Fibroblast of skin of right quadriceps (primary cell): ENCODE measurements at regions not wholly inside any gene's neighbourhood (a gene's known extent, or its start where the extent isn't known, plus 50 kb on each side); places are given as distances from the start of the nearest gene placed in this dataset.
"Not testable (repeated sequence)": the region's sequence is repeated elsewhere in the genome, so short reads cannot be mapped to it uniquely, and the experiment has no call there.

ENCODE experiments used
- DNase-seq: peaks from one replicate; pipeline ENCODE4 v3.0.0-alpha.2; 2013

DNA sequence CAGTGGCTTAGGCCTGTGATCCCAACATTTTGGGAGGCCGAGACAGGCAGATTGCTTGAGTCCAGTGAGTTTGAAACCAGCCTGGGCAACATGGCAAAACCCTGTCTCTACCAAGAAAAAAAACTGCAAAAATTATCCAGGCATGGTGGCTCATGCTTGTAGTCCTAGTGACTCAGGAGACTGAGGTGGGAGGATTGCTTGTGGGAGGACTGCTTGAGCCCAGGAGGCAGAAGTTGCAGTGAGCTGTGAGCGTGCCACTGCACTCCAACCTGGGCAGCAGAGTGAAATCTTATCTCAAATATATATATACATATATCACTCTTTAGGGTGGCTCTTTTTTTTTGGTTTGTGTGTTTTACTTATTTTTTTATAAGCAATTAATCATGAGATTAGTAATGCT, 83.7 kb upstream of the WDR72 start:
- no peak for DNase-seq

DNA sequence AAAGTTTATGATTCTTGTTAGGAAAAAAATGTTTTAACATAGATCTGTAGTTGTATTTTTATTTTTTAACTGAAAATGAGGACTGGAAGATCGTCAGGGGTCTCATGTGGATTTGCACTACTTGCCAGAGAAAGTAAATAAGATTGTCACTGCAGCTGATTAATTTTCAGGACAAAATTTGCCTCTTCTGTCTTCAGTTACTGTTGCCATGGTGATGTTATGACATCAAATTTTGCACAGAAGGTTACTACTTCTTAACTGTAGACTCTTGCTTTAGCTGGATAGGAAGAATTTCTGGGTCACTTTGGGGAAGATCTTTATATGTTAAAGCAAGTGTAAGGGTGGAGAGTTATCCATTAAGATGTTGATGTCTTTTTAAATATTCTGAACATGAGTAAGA, 82.2 kb upstream of the WDR72 start:
- DNase-seq, result no peak

DNA sequence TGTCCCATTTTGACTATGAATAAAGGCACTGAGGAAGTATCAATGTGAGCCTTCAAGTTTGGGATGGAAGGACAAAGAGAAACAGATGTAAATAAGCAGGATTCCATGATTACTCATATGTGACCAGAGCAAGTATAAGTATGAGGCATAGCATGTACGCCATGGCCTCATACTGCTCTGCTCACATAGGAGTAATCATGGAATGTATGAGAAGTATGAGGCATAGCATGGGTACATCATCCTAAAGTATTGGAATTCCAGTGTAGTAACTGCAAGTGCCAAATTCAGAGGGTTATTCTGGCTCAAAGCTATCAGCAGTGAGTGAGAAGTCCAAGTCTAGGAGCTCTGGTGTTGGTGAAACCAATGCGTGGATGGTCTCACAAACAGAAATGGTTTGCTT, 81.2 kb upstream of the WDR72 start:
- DNase-seq, result no peak

DNA sequence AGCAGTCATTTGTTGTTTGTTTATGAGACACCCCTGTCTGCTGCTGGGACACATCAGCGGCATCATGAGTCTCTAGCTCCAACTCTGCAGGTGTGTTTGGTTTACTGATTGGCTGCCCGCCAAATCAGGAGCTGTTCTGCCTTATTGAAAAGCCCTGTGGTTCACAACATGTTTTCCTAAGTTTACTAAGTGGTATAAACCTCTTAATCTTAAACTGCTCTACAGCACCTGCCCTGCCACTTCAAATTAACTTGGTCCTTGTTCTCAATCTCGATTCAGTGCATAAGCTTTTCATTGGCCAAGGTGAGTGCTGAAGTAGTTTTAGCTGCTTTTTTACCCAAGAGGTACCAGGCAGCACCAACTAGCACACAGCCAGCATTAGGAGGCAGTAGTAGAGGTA, 77.8 kb upstream of the WDR72 start:
- DNase-seq, result no peak

DNA sequence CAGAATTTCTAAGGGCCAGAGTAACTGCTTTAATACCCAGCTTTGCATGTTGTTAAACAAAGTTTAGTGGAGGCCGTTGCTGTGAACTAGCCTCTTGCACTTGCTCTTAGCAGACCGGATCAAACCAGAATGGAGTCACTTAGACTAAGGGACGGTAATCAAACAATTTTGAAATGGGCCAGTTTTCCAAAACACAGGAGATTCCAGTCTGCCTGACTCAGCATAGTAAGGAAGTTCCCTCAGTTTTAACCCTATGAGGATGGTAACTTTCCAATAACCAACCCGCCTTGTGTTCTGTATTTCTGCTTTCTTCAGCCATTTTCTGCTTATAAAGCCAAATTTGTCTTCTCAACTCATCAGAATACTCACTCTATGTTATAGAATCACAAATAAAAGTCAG, 77.2 kb upstream of the WDR72 start:
- no peak for DNase-seq

DNA sequence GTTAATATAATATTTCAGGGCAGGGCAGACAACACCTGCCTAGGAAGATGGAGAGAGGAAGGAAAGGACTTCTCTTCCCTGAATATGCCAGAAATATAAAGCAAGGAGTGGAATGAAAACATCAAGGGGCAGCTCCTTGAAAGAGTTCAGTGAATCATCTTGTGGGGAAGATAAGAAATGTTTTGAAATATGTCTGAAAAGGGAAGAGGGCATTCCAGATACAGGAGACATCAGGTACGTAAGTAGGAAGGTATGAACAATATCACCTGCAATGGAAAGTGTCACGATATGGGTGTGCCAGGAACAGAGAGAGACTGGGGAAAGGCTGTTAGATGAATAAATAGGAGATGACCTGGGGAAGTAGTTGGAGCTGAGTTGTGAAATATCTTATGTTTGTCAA, 75.8 kb upstream of the WDR72 start:
- DNase-seq, result no peak

DNA sequence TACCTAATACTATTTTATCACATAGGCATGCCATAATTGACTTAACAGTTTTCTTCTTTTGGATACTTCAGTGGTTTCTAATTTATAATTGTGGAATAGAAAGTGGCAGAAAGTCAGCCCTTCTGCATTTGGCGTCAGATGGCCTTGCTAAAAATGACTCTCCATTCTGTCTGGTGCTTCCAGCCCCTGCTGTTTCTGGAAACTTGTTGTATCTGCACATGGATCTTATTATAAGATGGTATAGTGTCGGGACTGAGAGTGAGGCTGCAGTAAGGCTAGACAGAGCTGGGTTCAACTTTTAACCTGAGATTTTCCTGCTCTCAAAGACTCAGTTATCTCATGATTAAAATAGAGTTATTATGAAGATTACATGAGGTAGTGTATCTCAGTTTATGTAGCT, 74.8 kb upstream of the WDR72 start:
- DNase-seq, result no peak

DNA sequence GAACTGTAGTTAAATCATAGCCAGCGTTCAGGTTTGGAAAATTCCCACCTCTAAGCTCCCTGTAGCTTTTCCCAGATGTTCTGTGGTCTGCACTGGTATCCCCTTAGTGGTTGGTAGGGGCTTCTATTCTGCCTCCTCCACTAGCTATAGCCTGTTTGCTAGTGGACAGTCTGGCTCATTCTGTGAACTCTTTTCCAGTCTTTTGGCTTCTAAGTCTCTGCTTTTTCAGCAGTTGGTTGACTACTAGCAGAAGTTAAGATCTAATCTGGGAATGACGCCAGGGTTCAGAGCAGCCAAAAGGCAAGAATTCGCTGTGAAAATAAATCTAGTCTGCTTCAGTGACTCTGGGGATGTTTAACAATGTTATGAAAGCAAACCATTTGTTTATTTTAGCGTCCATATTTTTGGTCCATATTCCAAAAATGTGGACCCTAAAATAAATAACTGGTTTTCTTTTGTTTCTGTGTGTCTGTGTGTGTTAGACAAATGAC, 73.7 kb upstream of the WDR72 start:
- peak; percentile 1 for DNase-seq

DNA sequence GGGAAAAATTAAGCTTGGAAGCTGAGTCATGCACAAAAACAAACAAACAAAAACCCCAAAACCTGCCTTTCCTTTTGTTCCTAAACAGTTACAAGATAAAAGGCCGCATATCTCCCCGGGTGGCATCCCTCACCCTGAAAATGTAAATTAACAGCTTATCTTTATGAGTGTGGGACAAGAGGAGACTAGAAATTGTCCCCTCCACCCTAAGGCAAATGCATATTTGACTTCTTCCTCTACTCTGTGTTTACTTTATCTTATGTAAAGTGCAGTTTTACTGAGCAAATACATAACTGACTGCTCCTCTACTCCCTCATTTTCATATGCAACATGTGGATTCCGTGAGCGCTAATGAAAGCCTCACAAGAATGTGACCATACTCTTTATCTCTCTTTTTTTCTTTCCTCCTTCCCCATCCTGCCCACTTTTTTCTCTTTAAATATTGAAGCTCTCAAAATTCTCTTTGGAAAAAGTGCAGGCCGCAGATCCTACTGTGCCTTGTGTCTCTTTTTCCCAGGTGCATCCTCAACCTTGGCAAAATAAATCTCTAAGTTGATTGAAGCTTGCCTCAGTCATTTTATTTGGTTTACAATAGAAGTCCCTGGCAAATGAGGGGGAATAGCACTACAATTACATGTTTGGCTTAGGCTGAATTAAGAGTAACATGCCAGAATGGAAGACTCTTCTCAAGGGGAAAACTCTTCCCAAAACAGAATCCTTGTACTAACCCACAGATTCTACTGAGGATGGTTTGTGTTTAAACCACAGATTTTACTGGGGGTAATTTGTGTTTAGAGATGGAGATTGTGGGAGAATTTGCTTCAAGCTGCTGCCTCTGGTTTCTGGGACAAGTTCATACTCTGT, 72.7 kb upstream of the WDR72 start:
- no peak for DNase-seq

DNA sequence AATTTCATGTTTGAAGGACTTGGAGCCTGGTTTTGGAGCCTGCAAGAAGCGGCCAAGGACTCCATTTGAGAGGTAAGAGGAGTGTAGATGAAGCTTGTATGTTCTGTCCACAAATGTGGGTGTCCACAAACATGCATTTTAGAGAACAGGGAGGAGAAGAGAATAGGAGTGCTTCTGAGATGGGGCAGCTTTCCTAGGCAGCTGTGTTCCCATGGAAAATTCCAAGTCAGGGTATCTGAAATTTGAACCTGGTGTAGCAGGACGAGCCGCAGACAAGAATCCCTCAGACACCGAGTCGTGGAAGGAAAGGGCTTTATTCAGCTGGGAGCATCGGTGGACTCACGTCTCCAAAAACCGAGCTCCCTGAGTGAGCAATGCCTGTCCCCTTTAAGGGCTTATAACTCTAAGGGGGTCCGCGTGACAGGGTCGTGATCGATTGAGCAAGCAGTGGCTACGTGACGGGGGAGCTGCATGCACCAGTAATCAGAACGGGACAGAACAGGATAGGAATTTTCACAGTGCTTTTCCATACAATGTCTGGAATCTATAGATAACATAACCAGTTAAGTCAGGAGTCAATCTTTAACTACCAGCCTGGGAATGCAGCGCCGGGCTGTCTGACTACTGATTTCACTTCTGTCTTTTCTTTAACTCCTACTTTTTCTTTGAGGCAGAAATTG, 71.4 kb upstream of the WDR72 start:
- DNase-seq, result no peak

DNA sequence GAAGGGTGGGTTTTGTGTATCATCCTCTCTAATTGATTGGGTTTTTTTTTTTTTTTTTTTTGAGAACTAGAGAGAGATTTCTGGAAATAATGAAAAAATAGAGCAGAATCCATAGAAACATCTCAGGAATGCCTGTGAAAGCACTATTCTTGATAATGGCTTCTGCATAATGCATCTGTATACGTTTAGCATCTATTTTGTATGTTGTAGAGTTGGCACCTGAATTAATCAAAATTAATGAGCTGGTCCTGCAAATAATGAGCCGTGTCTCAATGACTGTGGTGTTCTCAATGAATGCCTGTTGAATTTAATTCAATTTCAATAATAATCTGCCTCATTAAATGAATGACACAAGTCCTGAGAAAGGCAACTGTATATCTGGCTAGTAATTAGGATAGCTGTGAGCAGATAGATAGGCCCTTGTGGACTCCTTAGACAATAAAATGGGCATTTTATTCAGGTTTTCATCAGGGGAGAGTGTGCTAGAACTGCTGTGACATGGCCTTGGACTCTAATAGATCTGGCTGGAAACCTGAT, 70.5 kb upstream of the WDR72 start:
- no peak for DNase-seq

DNA sequence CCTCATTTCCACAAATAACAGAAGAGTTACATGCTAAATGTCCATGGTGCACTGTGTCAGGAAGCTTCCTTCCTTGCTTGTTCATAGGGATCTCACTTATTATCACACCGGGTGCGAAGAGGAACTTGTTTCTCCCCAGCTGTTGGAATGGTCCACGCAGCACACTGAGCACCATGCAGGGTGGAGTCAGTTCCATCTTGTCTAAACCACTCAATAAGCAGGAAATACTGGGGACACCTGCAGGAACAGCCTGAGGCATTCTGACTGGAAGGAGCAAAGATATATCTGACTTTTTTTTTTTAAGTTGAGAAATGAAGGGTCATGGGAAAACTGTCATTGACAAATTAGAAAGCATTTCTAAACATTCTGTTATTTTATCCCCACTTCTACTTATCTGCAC, 70.0 kb upstream of the WDR72 start:
- no peak for DNase-seq

DNA sequence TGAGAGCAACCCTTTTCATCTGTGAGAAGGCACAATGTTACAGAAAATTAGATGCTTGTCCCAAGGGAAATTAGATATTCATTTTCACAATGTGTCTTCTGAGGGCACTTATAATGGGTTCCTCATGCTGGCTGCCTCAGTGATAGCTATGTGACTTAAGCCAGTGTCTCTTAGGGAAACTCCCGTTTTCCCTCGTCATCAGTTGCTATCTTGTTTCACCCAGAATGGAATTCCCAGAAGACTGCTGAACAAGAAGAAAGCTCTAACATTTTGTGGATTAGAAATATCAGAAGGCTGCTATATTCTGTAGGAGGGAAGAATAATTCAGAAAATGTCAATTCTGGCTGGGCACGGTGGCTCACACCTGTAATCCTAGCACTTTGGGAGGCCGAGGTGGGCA, 67.9 kb upstream of the WDR72 start:
- DNase-seq, result no peak

DNA sequence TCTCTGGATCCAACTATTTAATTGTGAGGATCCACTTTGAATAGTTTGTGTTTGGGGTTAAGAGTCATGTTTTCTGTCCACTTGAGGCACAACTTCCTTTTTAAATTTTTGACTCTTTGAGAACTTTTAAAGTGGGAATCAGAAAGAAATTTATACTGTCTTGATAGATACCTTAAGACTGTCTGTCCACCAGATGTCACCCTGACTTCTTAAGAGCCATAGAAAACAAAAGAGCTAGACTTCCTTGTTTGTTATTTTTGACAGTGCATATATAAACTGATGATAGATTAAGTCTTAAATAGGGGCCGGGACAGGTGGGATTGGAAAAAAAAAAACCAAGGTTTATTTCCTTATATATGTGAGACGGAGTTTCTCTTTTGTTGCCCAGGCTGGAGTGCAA, 52.1 kb upstream of the WDR72 start:
- DNase-seq, result no peak

DNA sequence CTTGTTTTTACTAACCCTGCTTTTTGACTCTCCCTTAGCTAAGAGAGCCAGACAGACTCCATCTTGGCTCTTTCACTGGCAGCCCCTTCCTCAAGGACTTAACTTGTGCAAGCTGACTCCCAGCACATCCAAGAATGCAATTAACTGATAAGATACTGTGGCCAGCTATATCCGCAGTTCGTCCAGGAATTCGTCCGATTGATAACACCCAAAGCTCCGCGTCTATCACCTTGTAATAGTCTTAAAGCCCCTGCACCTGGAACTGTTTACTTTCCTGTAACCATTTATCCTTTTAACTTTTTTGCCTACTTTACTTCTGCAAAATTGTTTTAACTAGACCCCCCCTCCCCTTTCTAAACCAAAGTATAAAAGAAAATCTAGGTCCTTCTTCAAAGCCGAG, 50.8 kb upstream of the WDR72 start:
- DNase-seq, result not testable (repeated sequence)
